22Rv1 (cell line): ENCODE measurements at regions not wholly inside any gene's neighbourhood (a gene's known extent, or its start where the extent isn't known, plus 50 kb on each side); places are given as distances from the start of the nearest gene placed in this dataset.

ENCODE experiments used
- H3K27ac ChIP-seq: fragments of 450-650 bp; 2 replicates; pipeline ENCODE4 v1.5.1; 2017
- ZFX ChIP-seq: fragments of 450-650 bp; IDR thresholded peaks from 2 replicates; pipeline ENCODE4 v1.6.1; 2017; ENCODE audit warnings: antibody characterized with exemption, borderline replicate concordance
- TF ChIP-seq, protein P1 (sequence below): fragments of 450-650 bp; IDR thresholded peaks from 2 replicates; pipeline ENCODE4 v1.5.1; 2017; ENCODE audit warnings: mild to moderate bottlenecking

DNA sequence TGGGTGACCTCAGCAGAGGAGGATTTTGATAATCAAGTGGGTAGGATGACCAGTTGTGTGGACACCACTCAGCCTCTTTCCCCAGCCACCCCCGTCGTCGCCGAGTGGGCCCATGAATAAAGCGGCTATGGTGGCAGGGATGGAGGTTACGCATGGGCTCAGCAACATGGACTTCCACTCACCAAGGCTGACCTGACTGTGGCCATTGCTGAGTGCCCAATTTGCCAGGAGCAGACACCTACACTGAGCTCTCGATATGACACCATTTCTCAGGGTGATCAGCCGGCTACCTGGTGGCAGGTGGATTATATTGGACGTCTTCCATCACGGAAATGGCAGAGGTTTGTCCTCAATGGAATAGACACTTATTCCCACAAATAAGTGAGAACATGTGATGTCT lies 361.3 kb downstream of the KLHL4 start:
- TF ChIP-seq ZFX, result no peak
- TF ChIP-seq, protein P1, sequence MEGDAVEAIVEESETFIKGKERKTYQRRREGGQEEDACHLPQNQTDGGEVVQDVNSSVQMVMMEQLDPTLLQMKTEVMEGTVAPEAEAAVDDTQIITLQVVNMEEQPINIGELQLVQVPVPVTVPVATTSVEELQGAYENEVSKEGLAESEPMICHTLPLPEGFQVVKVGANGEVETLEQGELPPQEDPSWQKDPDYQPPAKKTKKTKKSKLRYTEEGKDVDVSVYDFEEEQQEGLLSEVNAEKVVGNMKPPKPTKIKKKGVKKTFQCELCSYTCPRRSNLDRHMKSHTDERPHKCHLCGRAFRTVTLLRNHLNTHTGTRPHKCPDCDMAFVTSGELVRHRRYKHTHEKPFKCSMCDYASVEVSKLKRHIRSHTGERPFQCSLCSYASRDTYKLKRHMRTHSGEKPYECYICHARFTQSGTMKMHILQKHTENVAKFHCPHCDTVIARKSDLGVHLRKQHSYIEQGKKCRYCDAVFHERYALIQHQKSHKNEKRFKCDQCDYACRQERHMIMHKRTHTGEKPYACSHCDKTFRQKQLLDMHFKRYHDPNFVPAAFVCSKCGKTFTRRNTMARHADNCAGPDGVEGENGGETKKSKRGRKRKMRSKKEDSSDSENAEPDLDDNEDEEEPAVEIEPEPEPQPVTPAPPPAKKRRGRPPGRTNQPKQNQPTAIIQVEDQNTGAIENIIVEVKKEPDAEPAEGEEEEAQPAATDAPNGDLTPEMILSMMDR, result no peak
- no peak overlapping the region for H3K27ac ChIP-seq

DNA sequence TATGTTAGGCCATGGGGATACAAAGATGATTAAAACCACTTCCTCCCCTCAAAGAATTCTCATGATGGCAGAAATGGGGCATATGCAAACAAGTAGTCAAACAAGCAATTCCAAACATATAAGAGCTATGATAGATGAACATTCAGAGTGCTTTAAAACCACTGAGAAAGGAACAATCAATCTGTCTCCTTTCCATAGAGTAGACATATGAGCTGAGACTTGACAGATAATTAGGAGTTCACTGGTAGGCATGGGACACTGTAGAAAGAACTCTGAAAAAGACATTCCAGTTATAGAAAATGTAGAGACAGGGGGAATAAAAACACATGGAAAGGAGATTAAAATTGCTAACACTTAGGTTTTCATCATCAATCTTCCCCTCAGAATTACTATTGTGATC lies 372.8 kb downstream of the KLHL4 start:
- TF ChIP-seq ZFX, result no peak
- TF ChIP-seq, protein P1, result no peak
- H3K27ac ChIP-seq, result no peak overlapping the region

GRCh38 chrX:87895421-87895820 lies 377.8 kb downstream of the KLHL4 start:
- no peak overlapping the region for H3K27ac ChIP-seq
- no peak for TF ChIP-seq ZFX
- TF ChIP-seq, protein P1, result no peak

GRCh38 chrX:87896057-87896456 lies 378.5 kb downstream of the KLHL4 start:
- no peak overlapping the region for H3K27ac ChIP-seq
- TF ChIP-seq, protein P1, result no peak
- no peak for TF ChIP-seq ZFX

- no peak overlapping the region for H3K27ac ChIP-seq
- TF ChIP-seq, protein P1, result no peak
- TF ChIP-seq ZFX, result no peak
Measured at GRCh38 chrX:87900320-87900908, 382.8 kb downstream of the KLHL4 start.

- H3K27ac ChIP-seq, result no peak overlapping the region
- no peak for TF ChIP-seq ZFX
- TF ChIP-seq, protein P1, result no peak
Measured at GRCh38 chrX:87901060-87901459, 383.5 kb downstream of the KLHL4 start.

DNA sequence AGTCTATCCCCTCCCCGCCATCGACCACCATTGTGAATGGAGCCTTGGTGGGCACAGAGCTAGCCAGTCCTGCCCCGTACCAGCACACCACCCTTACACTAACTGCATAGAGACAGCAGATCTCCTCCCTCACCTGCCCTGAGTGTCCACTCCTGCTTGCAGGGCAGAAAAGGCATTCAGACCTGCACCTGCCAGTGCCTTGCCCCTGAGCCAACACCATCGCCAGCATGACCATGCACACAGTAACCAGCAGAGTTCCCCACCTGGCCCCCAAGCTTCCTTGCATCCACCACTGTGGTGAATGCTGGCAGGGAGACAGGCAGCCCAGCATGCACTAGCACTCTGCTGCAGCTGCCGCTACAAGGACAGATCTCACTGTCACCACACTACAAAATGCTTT lies 397.1 kb downstream of the KLHL4 start:
- H3K27ac ChIP-seq, result no peak overlapping the region
- TF ChIP-seq ZFX, result no peak
- TF ChIP-seq, protein P1, result no peak
